ENCODE measurements at regions not wholly inside any gene's neighbourhood (a gene's known extent, or its start where the extent isn't known, plus 50 kb on each side); places are given as distances from the start of the nearest gene placed in this dataset.

DNA sequence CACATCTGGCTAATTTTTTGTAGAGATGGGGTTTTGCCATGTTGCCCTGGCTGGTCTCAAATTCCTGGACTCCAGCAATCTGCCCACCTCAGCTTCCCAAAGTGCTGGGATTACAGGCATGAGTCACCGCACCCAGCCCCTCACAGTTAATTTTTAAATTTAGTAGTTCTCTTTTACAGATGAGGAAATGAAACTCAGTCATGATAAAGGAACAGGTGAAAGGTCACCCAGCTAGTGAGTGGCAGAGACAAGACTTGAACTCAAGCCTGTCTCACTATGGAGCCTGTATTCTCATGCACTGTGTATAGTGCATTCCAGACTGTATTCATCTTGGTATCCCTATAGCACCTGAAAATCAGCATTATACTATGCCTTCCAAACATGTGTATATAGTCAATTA lies 77.1 kb upstream of the WSB1 start:
- no peak for DNase-seq

DNA sequence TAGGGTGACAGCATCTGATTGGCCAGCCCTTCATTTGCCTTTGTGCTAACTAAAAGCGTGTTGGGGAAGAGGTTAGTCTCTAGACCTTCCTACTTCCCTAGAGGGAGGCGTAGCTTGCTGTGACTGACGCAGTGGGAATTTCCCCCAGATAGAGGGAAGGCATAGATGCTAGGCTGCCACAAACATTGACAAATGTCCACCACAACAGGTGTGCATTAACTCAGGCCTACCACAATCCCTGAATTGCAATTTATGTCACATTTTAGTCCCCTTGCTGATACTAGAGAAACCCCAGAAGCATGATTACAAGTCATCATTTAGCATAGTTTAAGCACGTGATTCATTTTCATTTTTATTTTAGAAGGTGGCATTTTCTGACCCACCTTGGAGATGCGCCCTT lies 76.3 kb upstream of the WSB1 start:
- DNase-seq = no peak

DNA sequence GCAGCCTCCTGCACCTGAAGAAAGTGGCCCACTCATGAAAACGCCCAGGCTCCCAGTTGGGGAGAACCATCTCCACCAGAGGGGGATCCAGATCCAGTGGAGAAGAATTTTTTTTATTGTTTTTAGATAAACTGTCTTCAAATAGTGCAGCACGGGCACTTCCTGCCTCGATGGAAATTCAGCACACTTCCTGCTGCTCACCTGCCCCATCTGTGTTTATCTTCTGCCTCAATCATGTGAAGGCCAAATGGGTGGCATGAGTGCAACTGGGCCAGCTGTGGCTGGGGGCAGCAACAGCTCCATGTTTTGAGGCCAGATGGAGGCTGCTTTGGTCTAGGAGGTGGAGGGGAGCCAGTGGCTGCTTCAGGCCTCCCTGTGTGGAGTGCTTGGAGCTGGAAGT lies 75.9 kb upstream of the WSB1 start:
- DNase-seq = no peak

GRCh38 chr17:27218719-27219488 lies 75.0 kb upstream of the WSB1 start:
- DNase-seq = no peak

GRCh38 chr17:27222515-27222914 lies 71.4 kb upstream of the WSB1 start:
- no peak for DNase-seq

GRCh38 chr17:27224526-27225315 lies 69.2 kb upstream of the WSB1 start:
- no peak for DNase-seq

DNA sequence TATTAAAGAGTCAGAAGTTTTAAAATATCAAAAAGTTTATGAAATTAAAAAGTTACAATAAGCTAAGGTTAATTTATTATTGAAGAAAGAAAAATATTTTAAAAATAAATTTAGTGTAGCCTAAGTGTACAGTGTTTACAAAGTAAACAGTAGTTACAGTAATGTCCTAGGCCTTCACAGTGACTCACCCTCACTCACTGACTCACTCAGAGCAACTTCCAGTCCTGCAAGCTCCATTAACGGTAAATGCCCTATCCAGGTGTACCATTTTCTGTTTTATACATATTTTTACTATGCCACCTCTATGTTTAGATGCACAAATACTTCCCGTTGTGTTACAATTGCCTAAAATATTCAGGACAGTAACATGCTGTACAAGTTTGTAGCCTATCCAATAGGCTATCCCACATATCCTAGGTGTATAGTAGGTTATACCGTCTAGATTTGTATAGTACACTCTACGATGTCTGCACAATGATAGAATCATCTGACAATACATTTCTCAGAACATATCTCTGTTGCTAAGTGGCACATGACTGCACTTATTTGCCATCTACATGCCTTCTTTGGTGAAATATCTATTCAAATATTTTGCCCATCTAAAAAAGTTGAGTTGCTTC lies 67.2 kb upstream of the WSB1 start:
- no peak for DNase-seq

DNA sequence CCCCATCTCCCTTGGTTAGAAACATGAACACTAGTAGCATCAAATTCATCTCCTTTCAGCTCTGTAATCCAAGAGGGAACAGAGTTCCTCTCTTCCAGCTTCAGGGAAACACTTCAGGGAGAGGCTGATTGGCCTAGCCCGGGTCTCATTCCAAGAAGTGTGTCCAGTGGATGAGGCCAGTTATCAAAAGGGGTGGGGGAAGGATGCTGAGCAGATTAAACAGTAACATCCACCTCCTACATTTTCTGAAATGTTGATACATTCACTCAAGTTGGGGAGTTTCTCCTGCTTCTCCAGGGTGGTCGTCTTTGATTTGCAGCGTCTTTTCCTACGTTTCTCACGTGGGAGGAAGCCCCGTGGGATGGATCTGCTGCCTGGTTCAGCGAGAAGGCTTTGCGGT lies 62.9 kb upstream of the WSB1 start:
- no peak for DNase-seq

DNA sequence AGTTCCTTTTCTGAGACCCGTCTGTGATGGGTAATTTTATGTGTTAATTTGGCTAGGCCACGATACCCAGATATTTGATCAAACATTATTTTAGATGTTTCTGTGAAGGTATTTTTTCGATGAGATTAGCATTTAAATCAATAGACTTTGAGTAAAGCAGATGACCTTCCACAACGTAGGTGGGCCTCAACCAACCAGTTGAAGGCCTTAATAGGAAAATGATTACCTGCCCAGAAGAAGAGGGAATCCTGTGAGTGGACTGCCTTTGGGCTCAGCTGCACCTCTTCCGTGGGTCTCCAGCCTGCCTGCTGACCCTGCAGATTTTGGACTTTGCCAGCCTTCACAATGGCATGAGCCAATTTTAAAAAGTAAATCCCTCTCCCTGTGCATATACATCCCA lies 61.6 kb upstream of the WSB1 start:
- DNase-seq = no peak

DNA sequence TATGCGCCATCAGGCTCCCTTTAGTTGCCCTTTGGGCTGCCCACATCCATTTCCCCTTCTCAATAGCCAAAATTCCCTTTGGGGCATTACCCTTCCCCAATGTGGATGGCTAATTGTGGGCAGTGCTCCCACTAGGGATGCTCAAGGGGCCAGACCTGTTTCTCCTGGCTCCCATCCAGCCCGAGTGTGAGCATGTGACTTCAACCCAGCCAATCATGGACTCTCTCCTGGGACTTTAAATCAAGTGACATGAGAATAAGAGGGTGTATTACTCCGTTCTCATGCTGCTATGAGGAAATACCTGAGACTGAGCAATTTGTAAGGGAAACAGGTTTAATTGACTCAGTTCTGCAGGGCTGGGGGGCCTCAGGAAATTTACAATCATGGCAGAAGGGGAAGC lies 60.9 kb upstream of the WSB1 start:
- DNase-seq = no peak

GRCh38 chr17:27233776-27234175 lies 60.1 kb upstream of the WSB1 start:
- no peak for DNase-seq

DNA sequence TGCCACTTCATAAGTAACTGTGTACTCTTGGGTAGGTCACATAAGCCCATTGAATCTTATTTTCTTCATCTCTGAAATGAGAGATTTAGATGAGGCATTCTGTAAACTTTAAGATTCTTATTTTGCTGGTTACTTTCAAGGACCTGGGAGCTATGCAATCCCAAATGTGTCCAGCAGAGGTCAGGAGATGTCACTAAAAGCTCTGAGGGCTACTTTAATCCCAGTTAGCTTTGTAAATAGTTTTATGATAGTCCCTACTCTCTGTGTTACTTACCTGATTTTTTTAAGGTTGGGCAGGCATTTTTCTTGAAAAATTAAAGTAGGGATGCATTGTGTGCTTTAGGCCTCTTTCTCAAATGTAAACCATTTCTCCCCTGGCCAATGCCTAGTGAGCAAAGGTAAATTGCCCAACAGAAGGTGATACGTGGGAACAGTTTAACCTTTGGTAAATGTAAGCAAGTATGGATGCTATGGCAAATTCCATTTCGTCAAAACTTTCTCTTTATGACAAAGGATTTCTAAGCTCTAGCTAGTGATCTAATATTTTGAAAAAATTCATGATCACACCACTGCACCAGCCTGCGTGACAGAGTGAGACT lies 57.1 kb upstream of the WSB1 start:
- peak; percentile 51 for DNase-seq

DNA sequence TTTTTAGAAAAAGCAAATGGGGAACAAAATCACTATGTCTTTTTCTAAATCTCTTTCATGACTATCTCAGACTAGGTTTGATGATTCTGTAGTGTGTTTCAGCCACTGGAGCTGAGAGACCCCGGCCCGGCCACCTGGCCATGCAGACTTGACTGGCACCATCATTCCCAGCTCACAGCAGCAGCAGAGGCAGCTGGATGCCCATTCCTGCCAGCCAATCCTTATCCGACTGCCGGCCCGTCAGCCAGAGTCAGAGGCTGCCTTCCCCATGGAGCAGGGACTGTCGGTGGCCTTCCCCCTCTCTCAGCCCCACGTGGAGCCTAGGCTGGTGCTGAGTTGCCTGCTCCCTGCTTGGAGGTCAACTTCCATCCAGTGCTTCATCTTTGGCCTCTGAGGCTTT lies 56.0 kb upstream of the WSB1 start:
- DNase-seq = no peak

- DNase-seq = no peak
These were observed 54.9 kb upstream of the WSB1 start for GRCh38 chr17:27239046-27239445.

DNA sequence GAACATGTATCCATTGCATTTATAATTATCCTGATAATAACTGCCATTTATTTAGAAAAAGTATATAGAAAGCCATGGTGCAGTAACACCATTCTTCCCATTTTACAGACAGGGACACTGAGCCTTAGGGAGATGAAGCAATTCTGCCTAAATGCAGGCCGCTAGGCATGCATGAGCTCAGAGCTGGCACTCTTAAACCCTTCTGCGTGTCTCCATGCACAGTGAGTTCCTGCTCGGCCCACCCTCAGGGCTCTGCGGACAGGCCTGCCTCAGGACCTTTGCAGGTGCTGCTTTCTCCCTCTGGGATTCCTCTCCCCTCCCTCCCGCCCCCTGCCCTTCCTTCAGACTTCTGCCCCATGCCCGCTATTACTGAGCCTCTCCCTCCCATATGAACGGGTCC lies 54.3 kb upstream of the WSB1 start:
- DNase-seq = no peak

GRCh38 chr17:27240086-27240801 lies 53.7 kb upstream of the WSB1 start:
- DNase-seq = no peak

- no peak for DNase-seq
These were observed 53.1 kb upstream of the WSB1 start for GRCh38 chr17:27240802-27241155.

DNA sequence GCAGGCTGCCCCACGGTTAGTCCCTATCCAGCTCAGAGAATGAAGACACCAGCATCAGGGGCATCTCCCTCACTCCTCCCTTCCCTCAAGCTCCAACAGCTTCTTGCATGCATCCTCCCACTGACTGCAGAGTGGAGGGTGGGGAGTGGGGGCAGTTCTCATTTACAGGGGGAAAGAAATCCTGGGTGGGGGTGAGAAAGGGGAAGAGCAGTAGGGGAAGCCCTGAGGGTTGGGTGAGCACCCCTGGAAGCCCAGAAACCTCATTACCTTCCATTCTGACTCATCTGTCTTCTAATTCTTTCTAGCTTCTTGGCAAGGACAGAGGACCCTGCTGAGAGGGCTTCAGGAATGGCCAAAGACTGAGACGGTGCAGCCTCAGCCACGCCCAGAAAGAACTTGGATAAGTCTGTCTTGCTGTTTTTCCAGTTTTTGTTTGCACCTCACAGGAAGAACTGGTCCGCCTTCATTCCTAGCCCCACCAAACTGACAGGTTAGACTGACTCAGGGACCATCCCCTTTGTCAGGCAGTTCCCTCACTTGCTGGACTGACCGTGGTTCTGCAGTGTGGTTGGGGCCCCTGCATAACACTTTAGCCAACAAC lies 52.5 kb upstream of the WSB1 start:
- no peak for DNase-seq

DNA sequence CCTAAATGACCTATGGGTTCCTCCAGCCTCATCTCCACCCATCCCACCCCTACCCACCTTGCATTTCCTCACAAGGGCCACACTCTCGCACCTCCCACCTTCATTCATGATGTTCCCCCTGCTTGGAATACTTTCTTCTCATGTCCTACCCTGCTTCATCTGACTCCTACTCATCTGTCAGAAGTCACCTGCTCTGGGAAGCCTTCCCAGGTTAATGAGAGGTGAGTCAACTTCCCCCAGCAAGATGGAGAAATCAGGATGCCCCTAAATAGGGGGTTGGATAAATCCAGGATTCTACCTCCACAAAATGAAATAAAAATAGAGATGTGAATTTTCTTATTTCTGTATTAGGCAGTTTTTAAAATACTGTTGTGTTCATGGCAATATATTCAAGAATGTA lies 51.0 kb upstream of the WSB1 start:
- no peak for DNase-seq

DNA sequence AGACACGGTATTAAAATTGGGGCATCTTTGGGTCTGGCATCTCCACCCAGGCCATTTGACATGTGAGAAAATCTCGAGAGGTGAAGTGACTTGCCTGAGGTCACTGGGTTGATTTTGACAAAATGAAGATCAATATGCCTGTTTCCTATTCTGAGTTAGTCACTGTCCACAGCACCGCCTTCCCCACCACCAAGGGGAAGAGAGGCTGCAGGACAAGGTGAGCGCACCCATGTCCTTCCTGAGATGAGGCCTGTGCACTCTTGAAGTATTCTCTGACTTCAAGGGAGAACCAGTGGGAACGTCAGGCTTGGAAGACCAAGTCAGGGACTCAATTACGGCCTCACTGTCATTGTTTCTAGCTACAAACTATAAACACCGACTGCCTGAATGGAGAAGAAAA lies 49.9 kb upstream of the WSB1 start:
- DNase-seq = no peak

All from NCI-H1092 treated with DMSO at 0.1 percent for 48 hours (cell line).